ENCODE measurements at regions not wholly inside any gene's neighbourhood (a gene's known extent, or its start where the extent isn't known, plus 50 kb on each side); places are given as distances from the start of the nearest gene placed in this dataset.

DNA sequence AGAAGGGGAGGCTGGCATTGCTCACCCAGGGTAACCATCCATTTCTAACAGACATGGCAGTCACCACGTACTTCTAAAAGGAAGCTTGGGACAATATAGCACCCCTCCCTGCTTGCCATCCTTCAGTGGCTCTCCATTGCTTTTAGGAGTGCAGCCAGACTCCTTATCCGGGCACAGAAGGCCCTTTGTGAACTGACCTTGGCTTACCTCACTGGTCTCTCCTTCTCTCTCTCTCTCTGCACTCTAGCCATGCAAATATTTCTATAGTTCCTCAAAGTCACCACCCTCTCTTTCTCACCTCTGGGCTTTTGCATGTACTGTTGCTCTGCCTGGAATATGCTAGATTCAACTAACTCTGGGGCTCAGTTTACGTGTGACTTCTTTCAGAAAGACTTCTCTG lies 301.1 kb downstream of the SHQ1 start:
- no peak for TF ChIP-seq POLR2A (IDR thresholded peaks at IDR 0.05; ENCODE audit: low read length)
- TF ChIP-seq EP300 (IDR thresholded peaks at IDR 0.05), result no peak
- TF ChIP-seq ZSCAN20 (CRISPR knock-in tag; IDR thresholded peaks at IDR 0.05), result no peak
- no peak for TF ChIP-seq SMC3 (IDR thresholded peaks at IDR 0.05)
- TF ChIP-seq KDM1A (IDR thresholded peaks at IDR 0.05; ENCODE audit: low read depth), result no peak
- no peak for TF ChIP-seq HOXB13 (CRISPR knock-in tag; IDR thresholded peaks at IDR 0.05; ENCODE audit: low read depth)
- TF ChIP-seq, protein P1, sequence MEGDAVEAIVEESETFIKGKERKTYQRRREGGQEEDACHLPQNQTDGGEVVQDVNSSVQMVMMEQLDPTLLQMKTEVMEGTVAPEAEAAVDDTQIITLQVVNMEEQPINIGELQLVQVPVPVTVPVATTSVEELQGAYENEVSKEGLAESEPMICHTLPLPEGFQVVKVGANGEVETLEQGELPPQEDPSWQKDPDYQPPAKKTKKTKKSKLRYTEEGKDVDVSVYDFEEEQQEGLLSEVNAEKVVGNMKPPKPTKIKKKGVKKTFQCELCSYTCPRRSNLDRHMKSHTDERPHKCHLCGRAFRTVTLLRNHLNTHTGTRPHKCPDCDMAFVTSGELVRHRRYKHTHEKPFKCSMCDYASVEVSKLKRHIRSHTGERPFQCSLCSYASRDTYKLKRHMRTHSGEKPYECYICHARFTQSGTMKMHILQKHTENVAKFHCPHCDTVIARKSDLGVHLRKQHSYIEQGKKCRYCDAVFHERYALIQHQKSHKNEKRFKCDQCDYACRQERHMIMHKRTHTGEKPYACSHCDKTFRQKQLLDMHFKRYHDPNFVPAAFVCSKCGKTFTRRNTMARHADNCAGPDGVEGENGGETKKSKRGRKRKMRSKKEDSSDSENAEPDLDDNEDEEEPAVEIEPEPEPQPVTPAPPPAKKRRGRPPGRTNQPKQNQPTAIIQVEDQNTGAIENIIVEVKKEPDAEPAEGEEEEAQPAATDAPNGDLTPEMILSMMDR (IDR thresholded peaks at IDR 0.05), result no peak
- TF ChIP-seq, protein P2, sequence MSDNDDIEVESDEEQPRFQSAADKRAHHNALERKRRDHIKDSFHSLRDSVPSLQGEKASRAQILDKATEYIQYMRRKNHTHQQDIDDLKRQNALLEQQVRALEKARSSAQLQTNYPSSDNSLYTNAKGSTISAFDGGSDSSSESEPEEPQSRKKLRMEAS (IDR thresholded peaks at IDR 0.05), result no peak
- TF ChIP-seq HEYL (CRISPR knock-in tag; IDR thresholded peaks at IDR 0.05), result no peak
- no peak for TF ChIP-seq JUNB (IDR thresholded peaks at IDR 0.05)
